ENCODE measurements at regions not wholly inside any gene's neighbourhood (a gene's known extent, or its start where the extent isn't known, plus 50 kb on each side); places are given as distances from the start of the nearest gene placed in this dataset.
"Not testable (repeated sequence)": the region's sequence is repeated elsewhere in the genome, so short reads cannot be mapped to it uniquely, and the experiment has no call there.

DNA sequence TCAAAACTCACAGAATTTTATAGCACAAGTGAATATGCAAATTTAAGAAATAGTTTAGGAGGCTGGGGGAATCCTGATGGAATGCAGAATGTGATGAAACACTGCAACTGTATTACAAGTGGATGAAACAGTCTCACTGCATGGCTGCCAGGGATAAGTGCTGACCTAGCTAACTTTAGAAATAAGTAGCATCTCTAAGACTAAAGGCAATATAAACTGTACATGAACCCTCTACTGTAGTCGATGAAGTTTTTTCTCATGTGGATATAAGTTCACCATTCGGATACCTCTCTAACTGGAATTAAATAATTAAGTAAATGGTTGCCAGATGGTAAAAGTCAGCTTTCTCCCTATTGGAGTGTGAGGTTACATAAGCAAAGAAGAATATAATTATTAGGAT lies 777.8 kb upstream of the RAB6C start:
- DNase-seq (ENCODE audit: low spot score) = no peak

DNA sequence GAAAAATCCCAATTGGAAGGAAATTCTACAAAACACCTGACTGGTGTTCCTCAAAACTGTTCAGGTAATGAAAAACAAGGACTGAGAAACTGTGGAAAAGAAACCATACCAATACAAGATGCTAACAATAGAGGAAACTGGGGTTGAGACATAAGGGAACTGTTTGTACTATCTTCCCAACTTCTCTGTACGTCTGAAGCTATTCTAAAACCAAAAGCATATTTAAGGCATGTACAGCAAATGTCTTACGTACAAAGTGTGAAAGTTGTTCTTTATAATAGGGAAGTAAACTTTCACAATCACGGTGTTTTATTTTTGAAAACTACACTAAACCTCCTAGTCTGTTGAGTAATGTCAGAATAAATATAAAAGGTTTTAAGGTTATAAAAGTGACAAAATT lies 776.1 kb upstream of the RAB6C start:
- no peak for DNase-seq (ENCODE audit: low spot score)

GRCh38 chr2:129204581-129204980 lies 774.9 kb upstream of the RAB6C start:
- not testable (repeated sequence) for DNase-seq (ENCODE audit: low spot score)

- no peak for DNase-seq (ENCODE audit: low spot score)
Measured at GRCh38 chr2:129205176-129205575, 774.3 kb upstream of the RAB6C start.

GRCh38 chr2:129205766-129206165 lies 773.7 kb upstream of the RAB6C start:
- DNase-seq (ENCODE audit: low spot score) = no peak

GRCh38 chr2:129212299-129212958 lies 767.0 kb upstream of the RAB6C start:
- no peak for DNase-seq (ENCODE audit: low spot score)

DNA sequence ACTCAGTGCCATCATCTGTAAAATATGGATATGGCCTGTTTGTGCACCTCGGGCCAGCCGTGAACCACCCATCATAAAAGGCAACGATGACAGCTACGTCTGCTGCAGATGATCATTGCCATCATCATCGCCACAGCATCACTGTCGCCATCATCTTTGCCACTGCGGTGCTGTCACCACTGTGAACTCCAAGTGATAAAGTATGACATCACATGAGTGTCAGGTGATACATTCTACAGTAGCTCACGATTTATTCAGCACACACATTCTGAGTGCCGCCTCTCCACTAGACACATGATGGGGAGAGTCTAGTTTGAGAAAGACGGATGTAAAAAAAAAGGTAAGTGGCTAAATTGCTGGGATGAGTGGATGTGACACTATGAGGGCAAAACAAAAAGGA lies 755.4 kb upstream of the RAB6C start:
- no peak for DNase-seq (ENCODE audit: low spot score)

- no peak for DNase-seq (ENCODE audit: low spot score)
Measured at GRCh38 chr2:129224486-129224885, 755.0 kb upstream of the RAB6C start.

- DNase-seq (ENCODE audit: low spot score) = no peak
Measured at GRCh38 chr2:129229196-129229595, 750.3 kb upstream of the RAB6C start.

GRCh38 chr2:129229830-129230441 lies 749.5 kb upstream of the RAB6C start:
- DNase-seq (ENCODE audit: low spot score) = no peak

DNA sequence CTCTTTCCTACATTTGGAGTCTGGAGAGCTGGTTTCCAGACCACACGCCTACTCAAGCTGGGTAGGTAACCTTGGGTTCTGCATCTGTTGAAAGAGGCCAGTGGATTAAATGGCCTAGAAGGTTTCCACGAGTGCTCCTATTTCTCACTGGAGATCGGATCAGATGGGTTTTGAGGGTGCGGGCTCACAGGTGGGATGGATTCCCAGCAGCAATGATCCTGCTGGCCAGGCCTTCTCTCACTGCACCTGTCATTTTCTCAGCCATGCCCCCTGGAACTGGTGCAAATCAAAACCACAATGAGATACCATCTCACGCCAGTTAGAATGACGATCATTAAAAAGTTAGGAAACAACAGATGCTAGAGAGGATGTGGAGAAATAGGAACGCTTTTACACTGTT lies 747.5 kb upstream of the RAB6C start:
- no peak for DNase-seq (ENCODE audit: low spot score)

GRCh38 chr2:129233166-129233565 lies 746.3 kb upstream of the RAB6C start:
- no peak for DNase-seq (ENCODE audit: low spot score)

GRCh38 chr2:129233751-129234406 lies 745.6 kb upstream of the RAB6C start:
- no peak for DNase-seq (ENCODE audit: low spot score)

DNA sequence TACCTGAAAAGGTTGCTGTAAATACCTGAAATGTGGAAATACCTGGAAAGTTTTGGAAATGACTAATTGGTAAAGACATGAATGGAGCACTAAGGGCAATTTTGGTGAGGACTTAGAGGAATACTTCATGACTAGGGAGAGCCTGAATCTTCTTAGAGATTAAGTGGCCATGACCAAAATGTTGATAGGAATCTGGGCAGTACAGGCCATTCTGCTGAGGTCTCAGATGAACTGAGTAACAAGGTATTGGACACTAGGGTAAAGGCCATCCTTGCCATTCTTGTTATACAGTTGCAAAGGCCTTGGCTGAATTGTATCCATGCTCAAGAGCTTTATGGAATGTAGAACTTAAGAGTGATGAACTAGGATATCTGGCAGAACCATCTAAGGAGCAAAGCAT lies 742.9 kb upstream of the RAB6C start:
- no peak for DNase-seq (ENCODE audit: low spot score)

GRCh38 chr2:129237966-129238725 lies 741.3 kb upstream of the RAB6C start:
- DNase-seq (ENCODE audit: low spot score) = no peak

GRCh38 chr2:129239141-129239540 lies 740.3 kb upstream of the RAB6C start:
- DNase-seq (ENCODE audit: low spot score) = no peak

DNA sequence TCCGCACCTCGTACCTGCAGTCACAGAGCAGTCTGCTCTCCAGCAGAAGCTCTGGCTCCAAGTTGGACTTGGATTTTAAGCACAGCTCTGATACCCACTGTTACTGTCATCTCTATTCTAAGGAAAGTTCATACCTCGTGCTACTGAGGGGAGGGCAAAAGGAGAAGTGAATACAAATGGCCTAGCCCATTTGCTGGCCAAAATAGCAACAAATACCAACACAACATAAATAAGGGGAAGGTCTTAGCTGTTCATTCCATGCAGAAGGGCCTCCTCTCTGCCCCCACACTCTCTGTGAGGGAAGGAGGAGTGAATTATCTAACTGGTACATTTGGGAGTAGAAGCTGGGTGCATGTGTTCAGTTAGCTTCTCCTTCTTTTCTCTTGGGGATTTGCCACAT lies 739.4 kb upstream of the RAB6C start:
- no peak for DNase-seq (ENCODE audit: low spot score)

DNA sequence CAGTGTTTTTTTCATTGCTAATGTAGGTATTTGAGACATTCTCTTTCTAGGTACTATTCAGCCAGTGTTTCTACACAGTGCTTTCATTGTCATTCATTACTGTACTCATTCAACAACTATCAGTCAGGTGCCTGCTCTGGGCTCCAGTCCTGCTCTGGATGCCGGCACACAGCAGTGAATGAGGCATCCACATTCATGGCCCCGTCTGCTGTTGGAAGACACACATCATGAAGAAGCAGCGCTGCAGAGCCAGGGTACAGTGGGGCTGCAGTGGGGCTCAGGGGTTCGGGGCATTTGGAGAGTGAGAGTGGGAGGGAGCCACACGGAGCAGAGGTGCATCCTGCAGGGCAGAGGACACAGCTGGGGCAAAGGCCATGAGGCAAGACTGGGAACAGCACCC lies 737.2 kb upstream of the RAB6C start:
- no peak for DNase-seq (ENCODE audit: low spot score)

- DNase-seq (ENCODE audit: low spot score) = no peak
Measured at GRCh38 chr2:129247751-129248150, 731.7 kb upstream of the RAB6C start.

- no peak for DNase-seq (ENCODE audit: low spot score)
Measured at GRCh38 chr2:129248198-129248597, 731.3 kb upstream of the RAB6C start.

- DNase-seq (ENCODE audit: low spot score) = no peak
Measured at GRCh38 chr2:129252781-129253460, 726.5 kb upstream of the RAB6C start.

DNA sequence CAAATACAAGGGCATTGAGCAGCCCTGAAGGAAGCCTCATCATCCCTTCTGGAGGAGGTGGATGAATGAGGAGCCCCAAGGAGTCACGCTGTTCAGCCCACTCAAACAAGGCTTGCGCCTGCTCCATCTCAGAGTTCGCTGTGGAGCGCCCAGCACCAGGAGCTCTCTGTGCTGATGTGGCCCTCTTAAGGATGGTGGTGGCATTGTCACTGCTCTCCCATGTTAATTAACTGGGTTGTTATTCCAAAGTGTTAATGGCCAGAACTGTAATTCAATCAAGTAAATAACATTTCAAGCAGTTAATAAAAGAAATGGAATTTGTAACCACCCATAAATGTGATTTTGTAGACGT lies 726.0 kb upstream of the RAB6C start:
- no peak for DNase-seq (ENCODE audit: low spot score)

Measured in activated CD4-positive, alpha-beta T cell treated with anti-CD3 and anti-CD28 coated beads, Interleukin-2, Interleukin-4, amounts not matched to agents 100 ng/mL and 50 ng/mL, durations not matched to agents 16 hours and 8 hours (primary cell).